ENCODE measurements at regions not wholly inside any gene's neighbourhood (a gene's known extent, or its start where the extent isn't known, plus 50 kb on each side); places are given as distances from the start of the nearest gene placed in this dataset.
"Not testable (repeated sequence)": the region's sequence is repeated elsewhere in the genome, so short reads cannot be mapped to it uniquely, and the experiment has no call there.

DNA sequence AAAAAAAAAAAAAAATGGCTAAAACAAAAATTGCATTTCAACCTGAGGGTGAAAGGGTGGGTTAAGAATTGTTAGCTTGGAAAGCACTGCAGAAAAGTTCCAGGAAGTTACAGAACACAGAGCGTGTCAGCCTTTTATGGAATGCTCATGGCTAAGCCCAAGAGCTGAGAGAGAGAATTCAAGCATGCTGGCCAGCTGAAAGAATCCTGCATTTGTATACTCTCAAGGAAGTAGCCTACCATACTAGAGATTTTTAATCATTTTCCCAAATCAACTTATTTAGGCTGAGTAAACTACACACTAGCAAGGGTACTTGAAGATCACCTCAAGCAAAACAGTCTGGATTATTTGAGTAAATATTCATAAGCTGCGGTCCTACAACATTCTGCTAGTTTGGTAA is 153.9 kb downstream of the KCNJ2 start:
- Mint-ChIP-seq H3K36me3 (no peaks in the 10 kb centered on the region), H3K4me3 (no peak overlapping the region), H3K27me3 (ENCODE audit: low read depth) (no peaks in the 10 kb centered on the region), H3K27ac (no peak overlapping the region), H3K4me1 (peaks cover 22% of the 10 kb centered on the region), H3K9me3 (no peaks in the 10 kb centered on the region)
- no peak for TF ChIP-seq CTCF (IDR thresholded peaks at IDR 0.05; ENCODE audit: unreplicated experiment)
- DNase-seq (ENCODE audit: low spot score in 2 of 2, unreplicated experiment in 2 of 2) = no peak

DNA sequence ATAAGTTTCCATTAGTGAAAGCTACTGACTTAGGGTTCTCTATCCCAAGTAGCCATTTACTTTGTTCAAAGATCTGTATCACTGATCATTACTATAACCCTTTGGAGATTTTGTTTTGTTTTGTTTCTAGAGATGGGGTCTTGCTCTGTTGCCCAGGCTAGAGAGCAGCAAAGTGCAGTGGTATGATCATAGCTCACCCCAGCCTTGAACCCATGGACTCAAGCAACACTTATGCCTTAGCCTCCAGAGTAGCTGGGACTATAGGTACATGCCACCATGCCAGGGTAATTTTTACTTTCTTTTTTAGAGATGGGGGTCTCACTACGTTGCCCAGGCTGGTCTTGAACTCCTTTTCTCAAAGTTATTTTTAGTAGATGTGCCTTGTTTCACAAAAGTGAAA is 154.7 kb downstream of the KCNJ2 start:
- no peak overlapping the region for H3K4me3 Mint-ChIP-seq
- no peaks in the 10 kb centered on the region for H3K27me3 Mint-ChIP-seq (ENCODE audit: low read depth)
- H3K27ac Mint-ChIP-seq = no peak overlapping the region
- no peak for DNase-seq (ENCODE audit: low spot score in 2 of 2, unreplicated experiment in 2 of 2)
- no peaks in the 10 kb centered on the region for H3K36me3 Mint-ChIP-seq
- H3K9me3 Mint-ChIP-seq = no peaks in the 10 kb centered on the region
- peaks cover 22% of the 10 kb centered on the region for H3K4me1 Mint-ChIP-seq
- TF ChIP-seq CTCF (IDR thresholded peaks at IDR 0.05; ENCODE audit: unreplicated experiment) = no peak

DNA sequence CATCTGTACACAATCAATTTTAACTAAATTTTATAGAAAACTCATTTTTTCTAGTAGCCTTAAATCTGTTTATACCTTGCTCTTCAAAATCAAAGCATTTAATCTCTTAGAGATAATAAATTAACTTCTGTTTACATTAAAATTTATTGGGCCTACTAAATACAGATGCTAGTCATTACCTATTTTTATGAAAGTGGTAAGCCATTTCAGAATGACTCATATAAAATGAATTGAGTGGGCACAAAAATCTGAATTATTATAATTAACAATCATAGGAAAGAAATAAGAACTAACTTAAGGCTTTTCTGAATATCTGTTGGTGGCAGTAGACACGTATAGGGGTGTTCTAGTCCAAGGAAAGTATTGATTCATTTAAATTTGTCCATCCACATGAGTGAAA is 157.9 kb downstream of the KCNJ2 start:
- no peak for TF ChIP-seq CTCF (IDR thresholded peaks at IDR 0.05; ENCODE audit: unreplicated experiment)
- Mint-ChIP-seq H3K4me3 (no peak overlapping the region), H3K36me3 (no peaks in the 10 kb centered on the region), H3K4me1 (peaks cover 9% of the 10 kb centered on the region), H3K27me3 (ENCODE audit: low read depth) (no peaks in the 10 kb centered on the region), H3K27ac (no peak overlapping the region), H3K9me3 (no peaks in the 10 kb centered on the region)
- no peak for DNase-seq (ENCODE audit: low spot score in 2 of 2, unreplicated experiment in 2 of 2)

- no peak overlapping the region for H3K4me3 Mint-ChIP-seq
- H3K4me1 Mint-ChIP-seq = peaks cover 10% of the 10 kb centered on the region
- DNase-seq (ENCODE audit: low spot score in 2 of 2, unreplicated experiment in 2 of 2) = no peak
- H3K36me3 Mint-ChIP-seq = no peaks in the 10 kb centered on the region
- H3K9me3 Mint-ChIP-seq = no peaks in the 10 kb centered on the region
- no peak overlapping the region for H3K27ac Mint-ChIP-seq
- no peaks in the 10 kb centered on the region for H3K27me3 Mint-ChIP-seq (ENCODE audit: low read depth)
- no peak for TF ChIP-seq CTCF (IDR thresholded peaks at IDR 0.05; ENCODE audit: unreplicated experiment)
Measured at GRCh38 chr17:70327723-70328122, 158.4 kb downstream of the KCNJ2 start.

DNA sequence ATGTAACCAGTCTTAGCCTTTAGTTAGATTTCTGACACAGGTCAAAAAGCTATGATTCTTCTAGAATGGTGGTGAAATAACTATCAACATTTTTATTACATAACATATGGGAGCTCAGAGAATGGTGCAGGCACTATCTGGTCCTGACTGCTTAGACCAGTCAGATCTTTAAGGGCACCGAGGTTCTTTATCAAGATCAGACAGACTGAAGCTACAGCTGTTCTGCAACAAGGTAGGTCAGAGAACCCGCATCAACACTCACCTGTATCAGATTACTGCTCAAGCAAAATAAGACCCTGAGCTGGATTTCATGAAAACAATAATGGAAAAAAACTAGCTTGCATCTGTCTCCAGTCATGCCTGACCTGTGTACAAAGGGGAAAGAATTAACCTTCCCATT is 160.4 kb downstream of the KCNJ2 start:
- TF ChIP-seq CTCF (IDR thresholded peaks at IDR 0.05; ENCODE audit: unreplicated experiment) = no peak
- no peak overlapping the region for H3K27ac Mint-ChIP-seq
- no peaks in the 10 kb centered on the region for H3K9me3 Mint-ChIP-seq
- no peaks in the 10 kb centered on the region for H3K27me3 Mint-ChIP-seq (ENCODE audit: low read depth)
- no peak overlapping the region for H3K4me3 Mint-ChIP-seq
- peaks cover 12% of the 10 kb centered on the region for H3K4me1 Mint-ChIP-seq
- DNase-seq (ENCODE audit: low spot score in 2 of 2, unreplicated experiment in 2 of 2) = no peak
- H3K36me3 Mint-ChIP-seq = no peaks in the 10 kb centered on the region

- H3K27me3 Mint-ChIP-seq (ENCODE audit: low read depth); H3K27ac Mint-ChIP-seq; H3K4me3 Mint-ChIP-seq; H3K9me3 Mint-ChIP-seq; H3K36me3 Mint-ChIP-seq; DNase-seq (ENCODE audit: low spot score in 2 of 2, unreplicated experiment in 2 of 2); H3K4me1 Mint-ChIP-seq: not testable (repeated sequence)
Measured at GRCh38 chr17:70331066-70331465, 161.7 kb downstream of the KCNJ2 start.
